LNCAP (cell line): ENCODE measurements at regions not wholly inside any gene's neighbourhood (a gene's known extent, or its start where the extent isn't known, plus 50 kb on each side); places are given as distances from the start of the nearest gene placed in this dataset.

Experiments
- CTCF ChIP-seq: fragments of 450-650 bp; IDR thresholded peaks from 2 replicates; pipeline ENCODE4 v1.5.1; 2017; ENCODE audit warnings: mild to moderate bottlenecking

GRCh38 chr1:30414086-30414850 is 309.1 kb downstream of the MATN1 start:
- TF ChIP-seq CTCF: no peak

GRCh38 chr1:30413606-30414005 is 309.8 kb downstream of the MATN1 start:
- no peak for TF ChIP-seq CTCF

GRCh38 chr1:30413111-30413440 is 310.3 kb downstream of the MATN1 start:
- TF ChIP-seq CTCF: no peak

GRCh38 chr1:30412241-30413110 is 310.9 kb downstream of the MATN1 start:
- no peak for TF ChIP-seq CTCF

- TF ChIP-seq CTCF: no peak
These were observed 312.2 kb downstream of the MATN1 start for GRCh38 chr1:30411206-30411605.

GRCh38 chr1:30410153-30410851 is 313.1 kb downstream of the MATN1 start:
- TF ChIP-seq CTCF: no peak

- TF ChIP-seq CTCF: no peak
These were observed 313.8 kb downstream of the MATN1 start for GRCh38 chr1:30409476-30410152.
